Activated CD4-positive, alpha-beta T cell treated with anti-CD3 and anti-CD28 coated beads, Interleukin-10, Interleukin-2, amounts not matched to agents 100 ng/mL and 50 ng/mL, durations not matched to agents 16 hours and 8 hours (primary cell): ENCODE measurements at regions not wholly inside any gene's neighbourhood (a gene's known extent, or its start where the extent isn't known, plus 50 kb on each side); places are given as distances from the start of the nearest gene placed in this dataset.

Experiments
- DNase-seq: peaks from one replicate; pipeline ENCODE4 v3.0.0-alpha.2; 2020

DNA sequence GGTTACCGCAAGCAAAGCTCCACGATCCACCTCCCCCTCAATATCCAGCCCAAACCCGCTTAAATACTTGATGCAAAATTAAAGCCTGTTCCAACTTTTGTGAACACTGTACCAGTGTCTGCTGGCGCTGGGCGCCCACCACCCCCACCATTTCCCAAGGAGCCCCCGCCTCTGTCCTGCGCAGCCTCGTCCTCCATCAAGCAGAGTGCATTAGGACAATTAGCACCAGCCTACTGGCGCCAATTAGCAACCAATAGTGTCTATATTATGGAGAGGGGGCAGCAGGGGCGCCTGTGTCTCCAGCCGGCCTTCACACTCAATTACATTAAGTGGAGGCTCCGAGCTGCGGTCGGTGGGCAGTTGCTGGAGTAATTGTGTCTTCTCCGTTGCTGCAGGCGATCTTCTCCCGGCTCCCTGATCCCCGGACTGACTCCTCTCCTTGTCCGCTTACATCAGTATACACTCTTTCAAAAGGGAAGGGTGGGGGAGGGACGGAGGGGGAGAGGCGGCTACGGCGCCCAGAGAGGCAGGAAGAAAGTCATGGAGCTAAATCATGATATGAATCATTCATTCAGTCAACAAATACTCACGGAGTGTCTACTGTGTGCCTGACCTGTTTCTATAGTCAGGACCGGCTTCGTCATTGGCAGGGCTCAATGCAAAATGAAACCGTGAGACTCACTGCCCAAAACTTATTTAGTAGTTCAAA, 707.3 kb downstream of the MED13L start:
- no peak for DNase-seq

DNA sequence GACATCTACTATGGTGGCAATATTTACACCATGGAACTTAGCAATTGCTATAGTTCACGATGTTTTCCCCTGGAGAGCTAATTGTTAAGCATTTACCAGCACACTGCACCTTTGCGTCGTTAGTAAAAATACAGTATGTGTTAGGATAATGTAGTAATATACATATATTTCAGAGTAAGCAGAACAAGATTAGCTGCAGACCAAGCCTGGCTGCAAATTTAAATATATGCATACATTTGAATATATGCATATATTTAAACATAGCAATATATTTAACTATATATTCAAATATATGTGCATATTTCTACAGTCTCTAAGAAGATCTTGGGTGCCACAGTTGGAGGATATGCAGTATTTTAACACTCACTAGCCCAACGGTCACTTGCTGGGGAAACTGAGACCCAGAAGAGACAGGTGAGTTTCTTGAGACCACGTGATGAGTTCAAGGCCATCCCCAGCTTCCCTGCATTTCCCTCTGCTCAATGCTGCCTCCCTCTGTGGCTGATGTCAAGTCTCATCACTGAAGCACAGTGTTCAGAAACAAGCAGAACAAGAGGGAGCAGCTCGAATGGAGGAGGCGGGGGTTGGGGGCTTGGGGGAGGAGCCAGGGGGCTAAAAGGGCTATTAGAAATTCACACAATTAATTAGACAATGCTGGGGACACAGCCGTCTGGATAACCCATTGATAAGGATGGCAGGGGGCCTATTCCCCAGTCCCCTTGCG, 708.0 kb downstream of the MED13L start:
- DNase-seq = no peak

DNA sequence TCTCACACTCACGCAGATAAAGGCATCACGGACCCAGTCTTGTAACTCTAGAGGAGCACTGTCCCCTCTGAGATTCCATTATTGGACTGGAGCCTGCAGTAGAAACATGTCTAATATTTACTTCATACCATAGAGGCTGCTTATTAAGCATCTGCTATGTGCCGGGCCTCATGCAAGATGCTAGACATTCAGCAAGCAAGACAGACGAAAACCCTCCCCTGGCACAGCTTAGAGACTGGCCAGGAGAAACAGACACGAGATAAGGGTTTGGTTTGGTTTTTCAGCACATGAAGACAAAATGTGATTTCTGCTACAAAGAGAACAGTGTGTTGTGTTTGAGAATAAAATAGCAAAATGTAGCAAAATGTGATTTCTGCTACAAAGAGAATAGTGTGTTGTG, 719.2 kb downstream of the MED13L start:
- DNase-seq = no peak

DNA sequence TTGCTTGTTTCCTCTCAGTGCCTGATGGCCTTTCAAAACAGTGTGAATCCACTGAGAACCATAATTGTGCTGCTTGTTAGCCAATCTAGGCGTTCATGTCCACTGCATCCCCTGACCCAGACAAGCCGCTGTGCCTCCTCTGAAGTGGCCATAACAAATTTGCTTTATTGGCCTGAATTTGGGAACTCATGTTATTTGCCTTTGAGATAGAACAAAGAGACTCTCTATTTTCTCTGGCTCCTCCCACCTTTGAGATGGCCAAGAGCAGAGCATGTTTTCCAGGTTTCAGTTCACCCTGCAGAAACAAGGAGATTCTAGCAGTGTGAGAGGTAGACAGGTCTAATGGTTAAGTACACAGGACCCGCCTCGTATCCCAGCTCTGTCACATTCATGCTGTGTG, 723.9 kb downstream of the MED13L start:
- DNase-seq = no peak

DNA sequence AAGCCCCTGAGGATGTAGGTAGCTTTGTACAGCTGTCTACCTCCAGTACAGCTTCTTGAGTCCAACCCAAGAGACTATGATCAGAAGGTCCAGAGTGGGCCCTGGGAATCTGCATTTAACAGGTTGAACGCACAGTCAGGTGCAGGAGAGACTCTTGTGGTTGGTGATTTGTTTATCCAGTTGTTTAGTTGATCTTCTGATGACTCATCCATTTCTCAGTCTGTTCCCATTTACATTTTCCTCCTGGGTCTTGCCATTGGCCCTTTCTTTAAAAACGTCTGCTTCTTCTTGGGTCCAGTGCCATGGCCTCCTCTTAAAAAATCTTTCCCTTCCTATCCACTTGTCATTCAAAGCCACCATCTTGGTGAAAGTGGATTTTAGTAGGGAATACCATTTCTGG, 734.2 kb downstream of the MED13L start:
- no peak for DNase-seq

DNA sequence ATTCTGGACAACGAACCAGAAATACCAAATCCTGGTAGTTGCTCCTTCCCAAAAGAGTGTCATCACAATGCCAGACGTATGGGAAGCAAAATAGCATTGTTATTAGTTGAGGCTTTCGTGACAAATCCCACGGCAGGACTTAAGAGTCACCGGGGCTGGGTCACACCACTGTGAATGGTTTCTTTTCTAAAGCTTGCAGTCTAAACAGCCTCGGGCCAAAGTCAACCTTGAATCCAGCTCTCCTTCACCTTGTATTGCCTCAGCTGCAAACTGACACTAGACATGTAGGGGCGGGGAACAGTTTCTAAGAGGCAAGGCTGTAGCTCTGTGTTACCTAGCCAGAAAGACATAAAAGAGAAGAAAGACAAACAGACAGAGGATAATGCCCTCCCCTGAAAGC, 734.8 kb downstream of the MED13L start:
- no peak for DNase-seq

DNA sequence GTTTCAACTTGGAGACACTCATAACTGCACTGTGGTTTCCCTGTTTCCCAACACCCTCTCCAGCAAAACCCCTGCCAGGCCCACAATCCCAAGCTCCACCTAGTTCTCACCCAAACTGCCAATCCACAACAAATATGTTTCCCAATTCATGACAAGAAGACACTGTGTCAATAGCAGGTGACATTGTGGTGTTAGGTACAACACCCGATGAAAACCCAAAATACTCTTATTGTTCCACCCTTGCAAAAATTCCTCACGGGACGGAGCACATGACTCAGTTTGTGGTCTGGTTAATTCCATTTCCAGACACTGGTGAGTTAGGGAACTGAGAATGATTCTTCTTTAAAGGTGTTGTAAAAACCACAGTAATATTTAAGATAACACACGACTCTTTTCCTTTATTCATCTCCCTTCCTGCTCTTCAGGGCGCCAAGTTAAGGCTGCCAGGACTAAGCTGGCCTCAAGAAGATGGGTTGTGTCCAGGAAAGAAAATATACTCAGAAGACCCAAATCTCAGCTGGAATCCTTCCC, 735.5 kb downstream of the MED13L start:
- no peak for DNase-seq

DNA sequence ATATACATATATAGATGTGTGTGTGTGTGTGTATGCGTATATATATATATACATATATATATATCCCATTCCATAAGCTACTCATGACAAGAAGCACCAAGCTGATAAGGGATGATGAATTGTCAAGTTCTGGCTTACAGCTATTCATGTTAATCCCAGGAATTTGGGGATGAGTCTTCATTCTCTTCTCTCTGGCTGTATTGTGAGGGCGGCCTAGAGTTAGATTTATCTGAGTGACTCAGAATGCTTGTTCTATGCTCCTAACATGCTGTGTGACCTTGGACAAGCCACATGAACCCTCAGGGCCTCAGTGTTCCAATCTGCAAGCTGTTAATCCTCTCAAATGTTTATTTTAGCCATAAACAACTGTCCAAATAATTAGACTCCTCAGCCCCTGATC, 749.0 kb downstream of the MED13L start:
- DNase-seq = no peak

DNA sequence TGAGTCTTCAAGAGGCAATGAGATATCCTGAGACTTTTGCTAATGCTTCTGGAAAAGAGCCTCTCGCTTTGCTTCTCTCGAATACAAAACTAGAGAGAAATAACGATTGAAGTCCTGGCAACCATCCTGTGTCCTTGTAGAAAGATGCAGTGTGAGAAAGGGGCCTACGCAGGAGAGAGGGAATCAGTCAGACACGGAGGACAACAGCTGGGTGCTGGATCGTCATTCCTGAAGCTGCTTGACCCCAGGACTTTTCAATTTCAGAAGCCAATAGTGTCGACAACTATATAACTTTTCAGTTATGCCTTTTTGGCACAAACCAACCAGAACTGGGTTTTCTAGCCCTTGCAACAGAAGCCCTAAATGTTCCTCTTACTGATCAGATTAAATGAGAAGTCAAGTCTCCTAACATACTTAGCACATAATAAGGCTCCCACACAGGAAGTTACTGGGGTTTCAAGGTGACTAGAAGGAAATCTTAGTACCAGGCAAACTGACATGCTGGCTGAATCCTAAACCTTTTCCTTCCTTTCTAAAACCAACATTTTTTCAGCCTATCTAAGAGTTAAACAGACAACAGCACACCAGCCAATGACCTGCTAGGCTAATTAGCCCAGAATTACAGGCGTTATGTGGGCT, 755.6 kb downstream of the MED13L start:
- peak; percentile 26 for DNase-seq

DNA sequence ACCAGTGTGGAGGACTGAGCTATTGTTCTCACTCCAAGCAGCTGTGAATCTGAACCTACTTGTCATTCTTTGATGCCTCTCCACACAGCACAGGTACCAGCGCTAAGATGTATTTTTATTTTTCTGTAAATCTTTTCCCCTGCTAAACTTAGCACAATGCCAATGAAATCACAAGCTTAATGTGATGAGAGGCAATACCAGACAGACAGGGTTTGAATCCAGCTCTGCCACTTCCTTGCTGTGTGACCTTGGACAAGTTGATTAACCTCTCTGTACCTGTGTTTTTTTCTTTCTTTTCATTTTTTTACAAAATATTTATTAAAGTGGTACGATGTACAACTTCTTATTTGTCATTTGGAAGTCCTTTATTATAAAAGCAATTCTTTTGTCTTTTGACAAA, 757.6 kb downstream of the MED13L start:
- no peak for DNase-seq

DNA sequence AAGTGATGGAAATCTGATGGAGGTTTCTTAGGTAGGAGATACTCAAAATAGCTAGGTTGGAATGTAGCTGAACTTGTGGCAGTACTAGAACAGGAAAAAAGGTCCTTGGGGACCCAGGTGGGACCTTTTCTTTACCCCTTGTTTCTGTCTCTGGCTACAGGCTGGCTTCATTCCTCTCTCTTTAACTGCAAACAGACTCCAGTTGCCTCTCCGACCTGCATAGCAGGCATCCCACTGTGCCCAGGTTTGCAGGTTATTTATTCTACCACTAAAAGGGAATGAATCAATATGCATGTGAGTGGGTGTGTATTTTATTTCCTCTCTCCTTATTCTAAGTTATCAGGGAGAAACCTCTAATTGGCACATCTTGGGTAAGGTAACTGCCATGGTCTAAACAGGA, 758.1 kb downstream of the MED13L start:
- DNase-seq = no peak

DNA sequence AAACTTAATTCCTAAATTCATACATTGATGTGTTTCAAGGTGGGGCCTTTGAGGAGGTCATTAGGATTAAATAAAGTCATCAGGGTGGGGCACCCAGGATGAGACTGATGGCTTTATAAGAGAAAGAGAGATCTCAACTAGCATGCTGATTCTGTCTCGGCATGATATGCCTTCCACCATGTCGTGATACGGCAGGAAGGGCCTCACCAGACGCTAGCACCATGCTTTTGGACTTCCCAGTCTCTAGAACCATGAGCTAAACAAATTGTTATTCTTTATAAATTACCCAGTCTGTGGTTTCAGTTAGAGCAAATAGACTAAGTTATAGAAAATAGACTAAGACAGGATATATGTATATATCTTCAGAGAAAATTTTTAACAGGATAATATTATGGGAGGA, 759.6 kb downstream of the MED13L start:
- DNase-seq = no peak

DNA sequence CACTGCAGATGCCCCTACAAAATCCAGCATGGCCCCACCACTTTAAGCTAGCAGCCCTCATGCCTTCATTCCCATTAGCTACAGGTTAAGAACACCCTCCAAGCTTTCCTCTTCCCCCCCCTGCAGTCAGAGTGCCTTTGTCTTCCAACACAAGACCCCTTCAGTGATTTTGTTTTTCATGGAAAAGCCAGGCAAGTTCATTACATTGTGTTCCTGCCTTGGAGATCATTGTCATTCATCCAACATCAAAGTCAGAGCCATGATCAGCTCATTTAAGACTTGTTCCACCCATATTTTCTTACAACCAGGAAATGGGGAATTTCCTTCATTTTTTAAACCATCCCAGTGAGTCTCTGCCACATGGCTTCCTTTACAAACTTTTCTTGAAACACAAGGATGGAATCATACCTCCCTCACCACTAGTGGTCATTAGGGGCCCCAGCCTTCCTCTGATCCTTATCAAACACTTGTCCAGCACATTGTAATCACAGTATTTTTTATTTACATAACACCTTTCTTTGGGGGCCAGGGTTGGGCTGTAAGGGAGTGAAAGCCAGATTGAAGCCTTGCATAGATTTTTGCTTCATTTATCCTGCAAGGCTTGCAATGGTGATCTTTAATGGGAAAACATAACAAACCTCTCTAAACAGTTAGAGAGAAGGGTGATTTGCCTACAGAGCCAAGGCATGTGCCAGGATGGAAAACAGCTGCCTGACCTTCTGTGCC, 765.3 kb downstream of the MED13L start:
- DNase-seq = no peak

DNA sequence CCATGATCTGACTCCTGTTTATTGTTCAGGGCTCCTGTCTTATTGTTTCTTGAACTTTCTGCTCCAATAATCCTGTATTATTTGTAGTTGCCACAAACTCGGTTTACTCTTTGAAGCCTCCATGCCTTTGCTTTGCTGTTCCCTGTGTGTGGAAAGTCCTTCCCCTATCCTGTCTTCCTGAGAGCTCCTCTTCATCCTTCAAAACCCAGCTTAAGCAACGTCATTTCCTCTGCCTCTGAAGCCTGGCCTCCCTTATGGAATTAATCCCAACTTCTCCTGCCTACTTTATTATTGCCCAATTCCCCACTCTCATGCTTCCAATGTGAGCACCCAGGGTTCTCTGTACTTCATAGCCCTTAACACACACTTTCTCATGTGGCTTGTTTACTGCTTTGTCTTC, 766.2 kb downstream of the MED13L start:
- no peak for DNase-seq

DNA sequence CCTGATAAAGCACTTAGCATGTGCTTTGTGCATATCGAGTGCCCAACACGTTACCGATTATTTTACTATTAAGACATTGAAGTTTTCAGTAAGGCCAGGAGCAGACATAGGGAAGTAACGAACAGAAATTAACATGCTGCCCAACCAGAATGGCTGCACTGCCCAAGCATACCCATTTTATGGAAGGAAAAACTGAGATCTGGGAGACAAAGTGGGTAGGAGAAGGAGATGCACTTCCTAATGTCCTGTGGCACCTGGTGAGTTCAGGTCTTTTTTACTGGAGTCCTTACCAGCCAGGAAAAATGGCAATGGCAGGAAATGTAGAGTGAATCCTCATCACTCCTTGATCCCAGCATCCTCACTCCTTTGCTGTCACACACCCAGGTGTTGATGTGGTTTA, 768.5 kb downstream of the MED13L start:
- DNase-seq = no peak

DNA sequence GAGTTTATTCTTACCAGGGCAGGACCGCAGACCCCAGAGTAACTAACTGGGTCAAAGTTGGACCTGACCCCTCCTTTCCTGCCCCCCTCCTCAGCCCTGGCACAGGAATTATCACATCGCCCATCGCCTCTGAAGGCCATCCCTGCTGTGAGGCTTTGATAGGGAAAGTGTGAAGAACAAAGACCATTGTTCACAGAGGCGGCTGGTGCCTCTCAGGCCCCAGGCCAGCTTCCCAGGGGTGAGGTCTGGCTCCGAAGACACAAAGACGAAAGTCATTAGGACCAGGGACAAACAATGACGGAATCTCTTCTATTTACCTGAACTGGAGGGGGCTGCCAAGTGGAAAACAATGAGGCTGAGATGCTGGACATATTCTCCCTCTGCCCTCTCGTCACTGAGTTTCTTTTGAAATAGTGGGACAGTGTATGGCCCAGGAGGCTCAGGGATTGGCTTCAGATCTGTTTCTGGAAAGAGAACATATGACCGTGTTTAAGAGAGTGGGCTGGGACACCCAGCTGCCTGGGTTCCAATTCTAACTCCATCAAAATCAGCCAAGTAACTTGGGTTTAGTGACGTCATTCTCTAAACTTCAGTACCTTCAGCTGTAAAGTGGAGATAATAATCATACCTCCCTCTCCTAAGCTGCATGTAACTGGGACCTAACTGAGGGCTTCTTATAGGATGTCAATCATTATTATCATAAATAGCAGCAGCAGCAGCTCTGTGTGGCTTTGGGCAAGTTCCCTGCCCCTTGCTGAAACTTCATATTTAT, 769.4 kb downstream of the MED13L start:
- DNase-seq = no peak

DNA sequence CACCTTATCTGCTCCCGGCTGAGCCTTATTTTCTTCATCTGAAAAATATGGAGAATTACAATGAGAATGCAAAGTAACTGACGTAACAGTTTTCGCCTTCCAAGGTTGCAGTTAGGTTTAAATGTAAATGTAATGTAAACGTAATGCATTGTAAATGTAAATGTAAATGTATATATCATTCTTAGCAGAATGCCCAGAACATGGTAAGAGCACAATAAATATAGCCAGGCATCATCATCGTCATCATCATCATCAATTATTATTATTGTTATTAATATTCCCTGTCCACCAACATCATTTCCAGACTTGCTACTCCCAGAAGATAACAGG, 770.0 kb downstream of the MED13L start:
- DNase-seq = no peak

DNA sequence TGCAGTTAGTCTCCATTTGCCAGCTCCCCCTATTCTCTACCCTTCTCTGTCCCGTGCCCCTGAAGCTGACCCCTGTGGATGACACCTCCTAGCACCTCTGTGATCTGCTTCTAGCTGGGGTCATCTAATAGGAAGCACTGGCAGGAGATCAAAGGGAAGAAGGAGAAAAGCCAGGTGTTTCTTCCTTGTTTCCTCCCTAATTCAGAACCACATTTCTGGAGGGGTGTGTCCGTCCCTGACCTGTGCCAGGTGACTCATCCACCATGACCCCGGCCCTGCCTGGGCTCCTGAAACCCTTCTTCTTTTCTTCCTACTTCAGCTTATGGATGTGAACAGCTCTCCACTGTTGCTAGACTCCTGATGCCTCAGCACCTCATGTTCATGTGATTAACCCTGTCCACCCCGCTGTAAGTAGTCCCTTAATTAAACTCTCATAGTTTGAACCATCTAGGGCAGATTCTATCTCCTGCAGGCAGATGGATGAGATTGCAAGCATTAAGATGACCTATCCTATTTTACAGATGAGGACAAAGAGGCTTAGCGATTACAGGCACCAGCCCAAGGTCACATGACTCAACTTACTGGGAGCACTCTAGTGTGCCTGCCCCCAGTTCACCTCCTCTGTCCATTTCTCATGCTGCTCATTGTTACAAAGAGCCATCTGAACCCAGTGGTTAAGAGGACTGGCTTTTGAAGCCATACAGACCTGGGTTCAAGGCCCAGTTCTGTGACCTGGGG, 770.5 kb downstream of the MED13L start:
- DNase-seq = no peak

DNA sequence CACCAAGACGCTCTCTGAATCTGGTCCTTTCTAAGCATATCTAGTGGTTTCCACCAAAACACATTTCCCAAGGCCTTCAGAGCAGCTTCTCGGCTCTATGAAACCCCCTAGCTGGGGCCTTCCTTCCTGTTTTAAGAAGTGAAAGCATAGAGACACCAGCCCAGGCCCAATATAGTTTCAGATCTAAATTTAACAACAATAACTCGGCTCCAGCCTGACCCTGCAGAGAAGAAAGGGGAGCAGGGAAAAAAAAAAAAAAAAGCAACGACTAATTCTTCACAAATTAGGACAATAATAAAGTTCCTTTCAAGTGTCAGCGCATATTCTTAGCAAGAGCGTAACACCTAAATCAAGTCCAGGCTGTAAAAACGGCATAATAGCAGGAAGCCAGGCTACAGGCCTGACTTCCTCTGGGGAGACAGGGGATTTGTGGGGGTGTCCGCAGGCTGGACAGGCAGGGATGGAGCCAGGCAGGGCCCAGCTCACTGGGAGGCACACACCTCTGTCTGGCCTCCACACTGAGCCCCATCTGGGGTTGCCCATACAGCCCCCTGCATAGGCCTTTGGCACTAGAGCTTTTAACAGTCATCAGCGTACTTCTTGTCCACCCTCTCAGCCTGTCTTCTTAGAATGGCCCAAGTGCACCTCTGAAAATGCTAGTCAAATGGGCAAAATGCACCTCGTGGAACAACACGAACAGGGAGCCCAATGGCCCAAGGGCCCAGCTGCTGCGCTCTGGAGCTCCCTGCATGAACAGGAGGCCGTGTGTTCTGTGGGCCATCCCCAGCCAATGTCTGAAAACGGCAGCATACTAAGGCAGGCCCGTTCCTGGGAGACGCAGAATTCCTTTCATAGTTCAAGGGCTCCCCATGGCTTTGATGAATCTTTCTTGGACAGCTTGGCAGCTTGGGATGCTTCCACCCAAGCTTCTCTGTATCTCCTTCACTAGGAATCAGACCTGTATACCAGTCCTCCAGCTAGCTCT, 772.9 kb downstream of the MED13L start:
- no peak for DNase-seq

DNA sequence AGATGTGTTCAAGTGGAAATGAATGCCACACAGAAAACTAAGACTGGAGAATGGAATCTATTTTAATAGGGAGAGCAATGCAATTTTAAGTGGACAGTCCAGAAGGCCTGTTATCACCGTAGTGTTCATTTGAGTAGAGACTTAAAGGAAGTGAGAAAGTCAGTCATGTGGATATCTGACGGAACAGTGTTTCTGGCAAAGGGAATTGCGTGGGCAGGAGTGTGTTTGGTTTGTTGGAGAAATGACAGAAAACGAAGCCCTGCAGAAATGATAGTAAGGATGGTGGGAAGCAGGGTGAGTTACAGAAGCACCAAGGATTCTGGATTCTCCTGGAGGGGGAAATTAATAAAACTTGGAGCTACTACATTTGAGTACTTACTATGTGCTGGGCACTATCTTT, 776.6 kb downstream of the MED13L start:
- DNase-seq = no peak

DNA sequence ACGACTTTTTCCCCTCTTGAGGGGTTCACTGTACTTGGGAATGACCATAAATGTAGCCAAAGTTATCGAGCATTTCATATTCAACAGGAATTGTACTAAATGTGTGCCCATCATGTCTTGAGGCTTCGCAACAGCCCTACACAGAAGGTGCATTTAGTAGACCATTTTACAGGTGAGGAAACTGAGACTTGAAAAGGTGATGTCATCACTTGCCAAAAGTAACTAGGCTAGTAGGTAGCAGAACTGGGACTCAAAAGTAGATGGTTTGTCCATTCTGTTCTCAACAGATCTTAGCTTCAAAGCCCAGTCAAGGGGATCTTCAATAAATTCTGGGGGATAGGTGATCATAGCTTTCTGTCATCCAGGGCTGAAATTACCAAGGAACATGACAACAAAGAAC, 782.2 kb downstream of the MED13L start:
- no peak for DNase-seq
